Stimulated activated naive CD4-positive, alpha-beta T cell treated with Interleukin-2 at 50 U/mL for 16 hours (primary cell): ENCODE measurements at regions not wholly inside any gene's neighbourhood (a gene's known extent, or its start where the extent isn't known, plus 50 kb on each side); places are given as distances from the start of the nearest gene placed in this dataset.
"Not testable (repeated sequence)": the region's sequence is repeated elsewhere in the genome, so short reads cannot be mapped to it uniquely, and the experiment has no call there.

Source experiments
- DNase-seq: peaks from one replicate; lab custom pipeline; 2025; lab: John Stamatoyannopoulos, UW

GRCh38 chr12:19625551-19625950, 186.3 kb downstream of the AEBP2 start:
- not testable (repeated sequence) for DNase-seq

- DNase-seq: no peak
These were observed 188.4 kb downstream of the AEBP2 start for GRCh38 chr12:19627719-19628118.

- no peak for DNase-seq
These were observed 191.2 kb downstream of the AEBP2 start for GRCh38 chr12:19630536-19630935.

- DNase-seq: no peak
These were observed 193.9 kb downstream of the AEBP2 start for GRCh38 chr12:19633194-19633593.

GRCh38 chr12:19633641-19634040, 194.3 kb downstream of the AEBP2 start:
- DNase-seq: no peak

GRCh38 chr12:19639781-19640415, 200.6 kb downstream of the AEBP2 start:
- DNase-seq: no peak

GRCh38 chr12:19641235-19642080, 202.2 kb downstream of the AEBP2 start:
- DNase-seq: no peak

- no peak for DNase-seq
These were observed 203.1 kb downstream of the AEBP2 start for GRCh38 chr12:19642345-19642744.

- no peak for DNase-seq
These were observed 204.3 kb downstream of the AEBP2 start for GRCh38 chr12:19643635-19644034.

- no peak for DNase-seq
These were observed 205.3 kb downstream of the AEBP2 start for GRCh38 chr12:19644571-19644970.

GRCh38 chr12:19645823-19646222, 206.5 kb downstream of the AEBP2 start:
- no peak for DNase-seq

- DNase-seq: no peak
These were observed 207.3 kb downstream of the AEBP2 start for GRCh38 chr12:19646599-19646998.

GRCh38 chr12:19647806-19648556, 208.7 kb downstream of the AEBP2 start:
- no peak for DNase-seq

- DNase-seq: no peak
These were observed 209.3 kb downstream of the AEBP2 start for GRCh38 chr12:19648591-19648990.

- no peak for DNase-seq
These were observed 213.1 kb downstream of the AEBP2 start for GRCh38 chr12:19652386-19652785.

- no peak for DNase-seq
These were observed 215.5 kb downstream of the AEBP2 start for GRCh38 chr12:19654650-19655376.

- no peak for DNase-seq
These were observed 217.9 kb downstream of the AEBP2 start for GRCh38 chr12:19657118-19657731.

- no peak for DNase-seq
These were observed 218.4 kb downstream of the AEBP2 start for GRCh38 chr12:19657732-19658130.

GRCh38 chr12:19659086-19659485, 219.8 kb downstream of the AEBP2 start:
- no peak for DNase-seq

GRCh38 chr12:19659501-19659900, 220.2 kb downstream of the AEBP2 start:
- DNase-seq: no peak

- DNase-seq: no peak
These were observed 226.0 kb downstream of the AEBP2 start for GRCh38 chr12:19665121-19665900.
